GM12872 (cell line): ENCODE measurements at regions not wholly inside any gene's neighbourhood (a gene's known extent, or its start where the extent isn't known, plus 50 kb on each side); places are given as distances from the start of the nearest gene placed in this dataset.

Experiments used
- CTCF ChIP-seq: IDR thresholded peaks from 3 replicates; pipeline ENCODE4 v1.5.1; 2011; ENCODE audit warnings: low read depth, mild to moderate bottlenecking, low read length, moderate library complexity; ENCODE audit not compliant: insufficient read depth

DNA sequence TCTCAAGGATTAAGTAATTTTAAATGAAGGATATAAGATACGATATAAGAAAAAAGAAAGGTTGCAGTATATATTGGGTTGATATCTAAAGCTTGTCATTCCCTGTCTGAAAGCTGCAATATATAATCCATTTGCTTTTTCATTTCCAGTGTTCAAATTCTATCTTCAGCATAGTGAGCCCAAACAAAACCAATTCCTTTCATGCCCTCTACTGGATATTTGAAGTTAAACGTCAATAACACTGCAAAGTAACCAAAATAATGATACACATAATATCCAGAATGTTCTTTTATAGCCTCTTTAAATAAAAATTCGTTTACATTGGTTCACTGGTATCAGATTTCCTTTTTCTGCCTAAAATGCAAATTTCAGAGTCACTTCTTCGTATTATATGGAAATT is 64.5 kb upstream of the DAAM1 start:
- peak; percentile 27; the same call in 1 of the 3 replicates for TF ChIP-seq CTCF

DNA sequence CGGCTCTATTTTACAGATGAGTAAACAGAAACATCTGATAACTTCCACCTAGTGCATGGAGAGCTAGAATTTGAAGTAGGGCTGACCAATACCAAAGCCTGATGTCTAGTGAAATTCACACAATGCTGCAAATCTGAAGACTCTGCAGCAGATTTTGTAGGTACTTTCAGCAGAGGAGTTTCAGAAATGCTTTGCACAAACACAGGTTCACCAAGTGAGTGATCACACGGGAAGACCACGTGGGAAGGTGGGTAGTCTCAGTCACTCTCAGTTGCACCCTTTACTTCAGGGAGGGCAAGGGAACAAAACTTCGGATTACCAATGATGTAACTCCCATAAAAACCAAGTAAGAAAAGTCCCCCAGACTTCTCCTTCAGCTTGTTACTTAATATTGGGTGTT is 63.3 kb upstream of the DAAM1 start:
- TF ChIP-seq CTCF = no peak

DNA sequence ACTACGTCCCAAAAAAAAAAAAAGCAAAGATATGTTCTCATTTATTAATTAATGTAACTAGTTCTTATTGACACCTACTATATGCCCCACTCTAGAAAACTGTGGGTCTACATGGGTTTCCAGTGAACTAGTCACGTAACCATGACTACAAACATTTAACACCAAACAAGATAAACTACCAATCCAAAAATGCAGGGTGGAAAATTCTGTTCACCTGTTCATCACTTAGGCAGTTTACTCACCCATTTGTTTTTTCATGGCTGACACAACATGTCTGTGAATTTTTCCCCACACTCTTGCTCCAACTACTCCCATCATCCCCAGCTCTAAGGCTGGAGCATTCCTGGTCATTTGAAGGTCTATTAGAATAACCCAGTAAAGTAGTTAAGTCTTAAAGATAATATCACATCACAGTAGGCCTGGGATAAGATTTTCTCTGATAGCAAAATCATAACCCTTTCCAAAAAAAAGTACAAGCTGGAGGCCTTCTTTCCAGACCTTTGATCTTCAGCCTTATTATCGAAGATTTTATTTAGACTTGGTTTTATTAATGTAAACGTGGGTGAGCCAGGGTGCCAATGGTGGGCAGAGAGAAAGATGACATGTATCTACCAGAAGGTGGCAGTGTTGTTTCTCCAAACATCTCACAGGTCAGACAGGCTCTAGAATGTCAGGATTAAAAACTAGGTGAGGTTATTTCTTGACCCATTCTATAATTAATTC is 61.6 kb upstream of the DAAM1 start:
- TF ChIP-seq CTCF = peak; percentile 63; the same call in 2 of the 3 replicates

GRCh38 chr14:59127437-59127732 is 61.1 kb upstream of the DAAM1 start:
- no peak for TF ChIP-seq CTCF

- TF ChIP-seq CTCF = no peak
Measured at GRCh38 chr14:59130462-59130861, 58.0 kb upstream of the DAAM1 start.

GRCh38 chr14:59131938-59132795 is 56.3 kb upstream of the DAAM1 start:
- no peak for TF ChIP-seq CTCF

DNA sequence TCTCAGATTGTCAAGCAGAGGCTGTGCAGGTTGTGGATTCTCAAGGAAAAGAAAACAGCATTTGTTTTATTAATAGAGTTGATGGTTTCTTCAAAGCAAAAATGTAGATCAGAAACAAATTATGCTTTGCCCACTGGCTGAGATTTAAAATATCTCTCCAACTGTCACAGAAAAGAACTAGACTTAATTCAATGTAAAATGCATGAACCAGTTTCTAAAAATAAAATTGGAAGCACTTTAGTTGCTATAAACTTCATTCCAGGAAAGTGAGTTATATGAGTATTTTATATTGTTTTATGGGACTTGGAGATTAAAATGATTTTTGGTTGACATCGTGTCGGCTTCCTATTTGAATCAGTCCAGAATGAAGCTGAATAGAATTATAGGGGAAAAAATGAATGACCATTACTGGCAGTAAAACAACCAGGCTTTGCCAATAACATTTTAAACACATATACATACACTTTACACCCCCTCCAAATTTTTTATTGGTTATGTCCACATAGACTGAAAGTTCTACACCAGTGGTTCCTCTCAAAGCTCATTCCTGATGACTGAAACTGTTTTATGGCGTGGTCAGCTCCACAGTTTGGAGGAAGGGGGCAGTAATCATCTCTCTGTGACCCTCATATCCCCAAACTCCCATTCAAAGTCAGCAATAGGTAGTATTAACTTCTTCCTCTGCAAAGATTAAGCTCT is 55.5 kb upstream of the DAAM1 start:
- TF ChIP-seq CTCF = no peak
